ENCODE measurements at regions not wholly inside any gene's neighbourhood (a gene's known extent, or its start where the extent isn't known, plus 50 kb on each side); places are given as distances from the start of the nearest gene placed in this dataset.
"Not testable (repeated sequence)": the region's sequence is repeated elsewhere in the genome, so short reads cannot be mapped to it uniquely, and the experiment has no call there.

GRCh38 chr7:106526617-106527016 is 134.3 kb downstream of the CCDC71L start:
- not testable (repeated sequence) for TF ChIP-seq CTCF, POLR2A, EP300 (IDR thresholded peaks at IDR 0.05)
